ENCODE measurements at regions not wholly inside any gene's neighbourhood (a gene's known extent, or its start where the extent isn't known, plus 50 kb on each side); places are given as distances from the start of the nearest gene placed in this dataset.

DNA sequence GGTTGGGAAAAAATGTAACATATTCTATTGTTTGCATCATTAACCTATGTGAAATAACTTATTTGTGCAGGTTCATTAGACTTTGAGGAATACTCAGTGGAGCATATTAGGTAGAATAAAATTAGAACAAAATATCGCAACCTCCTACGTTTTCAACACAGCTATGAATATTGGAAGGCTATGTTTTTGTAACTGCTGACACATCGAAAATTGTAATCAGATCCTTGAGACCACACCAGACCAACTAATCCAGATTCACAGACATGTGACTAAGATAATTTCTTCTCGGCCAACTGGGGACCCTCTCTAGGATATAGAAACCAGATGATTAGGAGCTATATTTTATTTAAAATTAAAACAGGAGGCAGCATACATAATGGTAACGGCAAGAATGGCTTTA lies 77.5 kb upstream of the VWC2 start:
- TF ChIP-seq, protein P1, sequence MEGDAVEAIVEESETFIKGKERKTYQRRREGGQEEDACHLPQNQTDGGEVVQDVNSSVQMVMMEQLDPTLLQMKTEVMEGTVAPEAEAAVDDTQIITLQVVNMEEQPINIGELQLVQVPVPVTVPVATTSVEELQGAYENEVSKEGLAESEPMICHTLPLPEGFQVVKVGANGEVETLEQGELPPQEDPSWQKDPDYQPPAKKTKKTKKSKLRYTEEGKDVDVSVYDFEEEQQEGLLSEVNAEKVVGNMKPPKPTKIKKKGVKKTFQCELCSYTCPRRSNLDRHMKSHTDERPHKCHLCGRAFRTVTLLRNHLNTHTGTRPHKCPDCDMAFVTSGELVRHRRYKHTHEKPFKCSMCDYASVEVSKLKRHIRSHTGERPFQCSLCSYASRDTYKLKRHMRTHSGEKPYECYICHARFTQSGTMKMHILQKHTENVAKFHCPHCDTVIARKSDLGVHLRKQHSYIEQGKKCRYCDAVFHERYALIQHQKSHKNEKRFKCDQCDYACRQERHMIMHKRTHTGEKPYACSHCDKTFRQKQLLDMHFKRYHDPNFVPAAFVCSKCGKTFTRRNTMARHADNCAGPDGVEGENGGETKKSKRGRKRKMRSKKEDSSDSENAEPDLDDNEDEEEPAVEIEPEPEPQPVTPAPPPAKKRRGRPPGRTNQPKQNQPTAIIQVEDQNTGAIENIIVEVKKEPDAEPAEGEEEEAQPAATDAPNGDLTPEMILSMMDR (IDR thresholded peaks at IDR 0.05), result no peak
- no peak for TF ChIP-seq POLR2A (IDR thresholded peaks at IDR 0.05)

All from heart left ventricle (tissue), 13 donors.